ENCODE measurements at regions not wholly inside any gene's neighbourhood (a gene's known extent, or its start where the extent isn't known, plus 50 kb on each side); places are given as distances from the start of the nearest gene placed in this dataset.

DNA sequence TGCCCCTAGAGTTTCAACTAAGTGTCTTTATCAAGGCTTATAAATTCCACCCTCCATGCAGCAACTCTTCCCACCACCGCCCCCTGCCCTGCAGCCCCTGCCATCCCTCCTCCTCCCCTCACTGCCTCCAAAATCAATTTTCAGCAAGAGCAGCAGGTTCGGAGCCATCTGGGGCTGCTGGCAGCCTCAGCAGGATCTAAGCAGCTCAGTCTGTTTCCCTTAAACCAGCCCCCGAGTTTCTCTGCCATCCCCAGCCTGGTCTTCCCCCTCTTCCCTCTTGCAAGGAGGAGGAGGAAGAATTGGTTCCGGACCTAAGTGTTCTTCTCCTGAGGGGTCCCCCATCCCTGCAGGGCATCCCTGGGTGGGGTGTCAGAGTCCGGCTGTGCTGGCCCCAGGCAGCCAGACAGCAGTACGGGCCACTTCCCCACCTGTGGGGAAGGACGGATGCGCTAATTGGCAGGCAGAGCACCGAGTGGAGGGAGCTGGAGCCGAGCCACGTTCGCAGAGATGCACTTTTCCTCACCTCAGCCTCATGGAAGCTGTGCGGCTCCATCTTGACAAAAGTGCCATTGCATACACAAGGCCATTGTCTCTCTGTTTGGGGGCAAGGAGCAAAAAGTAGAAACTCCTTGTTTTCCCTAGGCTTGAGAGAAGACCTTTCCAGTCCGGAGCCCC lies 189.3 kb downstream of the KCNA5 start:
- no peak for DNase-seq

GRCh38 chr12:5236022-5236640 lies 192.5 kb downstream of the KCNA5 start:
- no peak for DNase-seq

DNA sequence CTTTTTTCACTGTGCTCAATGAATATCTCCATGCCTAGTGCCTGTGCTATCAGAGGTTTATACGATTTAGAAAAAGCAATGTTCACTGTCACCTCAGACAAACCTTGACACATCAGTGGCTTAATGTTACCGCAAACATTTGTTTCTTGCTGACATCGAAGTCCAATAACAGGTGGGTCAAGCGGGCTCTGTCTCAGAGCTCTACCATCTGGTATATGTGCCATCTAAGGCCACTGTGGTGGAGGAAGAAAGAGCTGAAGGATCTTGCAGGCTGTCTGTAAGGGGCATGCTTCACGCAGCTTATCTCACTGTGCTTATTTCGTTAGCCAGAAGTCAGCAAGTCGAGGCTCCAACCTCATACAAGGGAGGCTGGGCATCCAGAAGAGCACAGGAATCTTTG lies 189.5 kb upstream of the NTF3 start:
- no peak for DNase-seq

DNA sequence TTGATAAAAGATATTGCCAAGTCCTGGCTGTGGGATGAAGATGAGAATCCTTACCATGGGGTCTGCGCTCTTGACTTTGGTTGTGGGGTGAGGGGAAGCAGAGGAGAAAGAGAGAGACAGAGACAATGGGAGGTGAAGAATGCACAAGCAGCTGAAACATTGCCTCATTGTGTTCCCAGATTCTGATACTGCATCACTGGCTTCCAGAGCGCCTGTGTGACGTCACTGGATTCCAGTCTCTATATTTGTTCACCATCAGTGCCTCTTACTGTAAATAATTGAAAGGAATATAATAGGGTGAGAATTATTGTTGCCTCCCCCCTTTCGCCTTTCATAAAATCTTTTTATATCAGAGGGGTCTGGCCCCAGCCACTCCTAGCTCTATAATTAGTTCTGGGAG lies 188.9 kb upstream of the NTF3 start:
- no peak for DNase-seq

DNA sequence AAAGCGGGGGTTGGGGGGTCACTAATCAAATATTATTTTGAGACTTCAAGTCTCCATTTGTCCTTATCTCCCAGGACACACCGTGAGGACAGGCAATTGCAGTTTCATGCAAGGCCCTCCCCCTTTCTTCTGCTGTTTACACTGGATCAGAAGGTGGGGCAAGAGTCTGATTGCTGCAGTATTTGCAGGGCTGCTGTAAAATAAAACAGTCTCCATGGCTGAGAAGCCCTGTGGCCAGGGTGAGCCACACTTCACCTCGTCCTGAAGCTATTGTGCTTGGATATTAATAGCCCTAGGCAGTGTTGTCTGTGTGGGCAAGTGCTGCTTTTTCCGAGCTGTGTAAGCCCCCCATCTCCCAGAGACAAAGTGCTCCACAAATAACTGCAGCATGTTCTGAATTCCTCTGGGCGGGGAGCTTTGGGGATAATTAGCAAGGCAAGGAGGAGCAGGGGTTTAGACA lies 187.4 kb upstream of the NTF3 start:
- DNase-seq: peak; percentile 40

- DNase-seq: no peak
These were observed 185.7 kb upstream of the NTF3 start for GRCh38 chr12:5246196-5246595.

DNA sequence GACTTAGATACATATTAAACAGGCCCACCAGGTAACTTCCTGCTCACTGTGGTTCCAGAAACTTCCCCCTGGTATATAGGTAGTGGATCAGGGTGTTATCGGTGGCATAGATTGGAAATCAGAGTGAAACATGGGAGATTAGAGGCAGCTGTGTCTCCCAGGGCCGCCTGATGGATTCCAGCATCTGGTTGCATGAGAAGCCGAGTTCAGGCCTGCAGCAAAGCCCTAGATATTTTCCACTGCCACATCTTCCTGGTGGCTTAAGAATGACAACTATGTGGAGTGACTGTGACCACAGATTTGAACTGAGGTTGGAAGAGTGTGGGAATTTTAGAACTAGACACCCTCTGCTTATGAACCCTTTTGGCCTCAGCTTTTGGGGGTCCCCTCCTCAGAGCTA lies 184.8 kb upstream of the NTF3 start:
- DNase-seq: no peak

- DNase-seq: no peak
These were observed 183.7 kb upstream of the NTF3 start for GRCh38 chr12:5248230-5248629.

DNA sequence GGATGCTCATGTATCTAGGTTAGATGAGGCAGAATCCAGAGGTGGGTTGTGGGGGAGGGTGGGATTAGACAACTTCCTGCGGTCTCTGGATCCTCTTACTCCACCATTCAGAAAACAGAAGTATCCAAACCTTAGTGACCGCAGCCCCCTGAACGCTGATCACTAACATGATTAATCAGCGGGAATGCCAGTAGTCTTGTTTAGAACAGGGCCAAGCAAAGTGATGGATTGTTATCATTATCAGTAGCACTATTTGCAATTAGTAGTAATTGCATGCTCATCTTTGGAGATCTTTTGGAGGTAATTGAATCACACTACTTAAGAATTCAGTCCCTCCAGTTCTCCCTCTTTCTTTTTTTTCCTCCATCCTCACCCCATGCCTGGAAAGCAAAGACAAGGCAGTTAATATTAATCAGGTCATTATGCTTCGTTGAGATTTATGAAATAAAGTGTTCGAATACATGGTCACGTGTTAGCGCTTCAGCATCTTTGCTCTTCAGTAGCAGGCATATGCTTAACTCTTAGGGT lies 182.8 kb upstream of the NTF3 start:
- DNase-seq: no peak

GRCh38 chr12:5251092-5251491 lies 180.8 kb upstream of the NTF3 start:
- DNase-seq: no peak

GRCh38 chr12:5251786-5252185 lies 180.1 kb upstream of the NTF3 start:
- DNase-seq: no peak

GRCh38 chr12:5254703-5255102 lies 177.2 kb upstream of the NTF3 start:
- no peak for DNase-seq

- DNase-seq: no peak
These were observed 174.0 kb upstream of the NTF3 start for GRCh38 chr12:5257763-5258495.

DNA sequence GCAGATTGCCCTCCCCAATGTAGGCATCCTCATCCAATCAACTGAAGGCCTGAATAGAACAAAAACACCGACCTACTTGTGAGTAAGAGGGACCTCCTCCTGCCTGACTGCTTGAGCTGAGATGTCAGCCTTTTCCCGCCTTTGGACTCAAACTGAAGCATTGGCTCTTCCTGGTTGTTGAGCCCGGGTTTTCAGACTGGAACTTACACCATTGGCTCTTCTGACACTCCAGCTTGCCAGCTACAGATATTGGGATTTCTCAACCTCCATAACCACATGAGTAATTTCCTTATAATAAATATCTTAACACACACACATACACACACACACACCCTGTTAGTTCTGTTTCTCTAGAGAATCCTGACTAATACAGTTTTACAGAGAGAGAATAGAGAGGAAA lies 173.4 kb upstream of the NTF3 start:
- no peak for DNase-seq

DNA sequence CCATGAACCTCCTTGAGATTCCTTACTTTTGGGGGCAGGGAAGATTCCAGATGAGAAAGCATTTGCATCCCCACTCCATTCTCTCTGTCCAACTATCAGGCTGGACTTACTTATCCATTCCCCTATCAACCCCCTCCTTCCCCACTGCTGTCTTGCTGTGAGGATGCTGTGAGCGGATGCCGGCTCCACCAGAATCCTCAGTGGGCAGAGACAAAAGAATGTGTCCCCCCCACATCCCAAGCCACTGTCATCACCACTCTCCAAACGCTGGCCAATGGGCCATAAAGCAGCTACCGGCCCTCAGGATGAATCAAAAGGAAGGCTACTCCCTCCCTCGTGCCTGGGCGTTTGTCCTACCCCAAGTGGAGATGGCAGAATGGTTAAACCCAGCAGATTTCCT lies 173.0 kb upstream of the NTF3 start:
- no peak for DNase-seq

DNA sequence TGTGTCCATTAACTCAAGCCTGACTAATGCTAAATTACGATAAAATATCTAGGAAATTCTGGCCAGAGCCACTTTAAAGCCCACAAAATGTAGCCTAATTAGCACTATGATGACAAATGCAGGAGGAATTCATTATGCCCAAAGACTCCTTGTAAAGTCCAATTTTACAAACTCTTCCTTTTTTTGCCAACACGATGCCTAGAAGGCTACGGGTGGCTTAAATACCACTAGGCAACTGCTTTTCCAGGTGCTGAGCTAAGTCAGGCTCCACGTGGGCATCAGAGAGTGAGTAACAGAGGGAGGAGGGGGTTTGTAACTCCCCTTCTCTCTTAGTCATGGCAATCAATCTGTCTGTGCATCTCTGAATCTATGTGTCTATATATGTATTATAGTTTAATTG lies 172.4 kb upstream of the NTF3 start:
- no peak for DNase-seq

DNA sequence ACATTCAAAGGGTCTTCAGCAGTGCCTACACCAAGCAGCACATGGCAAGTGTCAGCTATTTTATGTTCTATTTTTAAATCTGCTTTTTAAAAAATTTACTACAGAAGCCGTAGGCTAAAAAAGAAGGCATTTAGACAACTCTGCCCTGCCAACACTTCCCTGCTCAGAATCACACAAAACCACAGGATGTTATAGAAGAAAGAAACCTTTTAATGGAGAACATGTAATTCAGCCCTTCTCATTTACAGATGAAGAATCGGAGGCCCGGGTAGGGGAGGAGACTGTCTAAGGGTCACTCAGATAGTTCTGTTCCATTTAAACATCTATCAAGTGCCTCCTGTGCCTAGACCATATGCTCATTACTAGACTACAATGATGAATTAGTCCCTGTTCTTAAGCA lies 171.8 kb upstream of the NTF3 start:
- DNase-seq: no peak

- DNase-seq: no peak
These were observed 171.3 kb upstream of the NTF3 start for GRCh38 chr12:5260591-5261086.

- no peak for DNase-seq
These were observed 169.5 kb upstream of the NTF3 start for GRCh38 chr12:5262450-5262849.

DNA sequence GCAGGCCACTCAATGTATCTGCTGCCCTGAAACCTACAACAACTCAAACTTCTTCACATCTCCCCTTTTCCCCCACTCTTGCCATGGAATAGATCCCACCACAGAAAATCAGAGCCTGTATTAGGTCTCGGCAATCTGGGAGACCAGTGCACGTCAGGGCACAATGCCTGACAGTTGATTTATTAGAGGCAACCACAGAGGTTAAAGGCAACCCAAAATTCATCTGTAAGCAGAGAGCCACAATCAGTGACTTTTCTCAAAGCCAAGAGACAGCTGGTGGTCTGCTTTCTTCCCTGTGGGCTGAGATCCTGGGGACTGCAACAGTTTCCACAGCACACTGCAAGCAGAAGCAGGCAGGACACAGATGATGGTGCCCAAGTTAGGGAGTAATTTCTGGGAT lies 169.0 kb upstream of the NTF3 start:
- DNase-seq: no peak

- no peak for DNase-seq
These were observed 167.9 kb upstream of the NTF3 start for GRCh38 chr12:5264006-5264405.

GRCh38 chr12:5267603-5268423 lies 164.1 kb upstream of the NTF3 start:
- no peak for DNase-seq
